ENCODE measurements at regions not wholly inside any gene's neighbourhood (a gene's known extent, or its start where the extent isn't known, plus 50 kb on each side); places are given as distances from the start of the nearest gene placed in this dataset.

- H3K27ac Mint-ChIP-seq: no peak overlapping the region
- DNase-seq (ENCODE audit: low spot score in 2 of 2) (no peak), ATAC-seq (no peak)
- peaks cover 0 to 11% of the 10 kb centered on the region in 2 donors for H3K9me3 Mint-ChIP-seq
- H3K36me3 Mint-ChIP-seq: no peaks in the 10 kb centered on the region
Observed at GRCh38 chr2:67625690-67626475, 228.8 kb downstream of the ETAA1 start.

GRCh38 chr2:67626656-67627055 lies 229.5 kb downstream of the ETAA1 start:
- no peak overlapping the region for H3K27ac Mint-ChIP-seq
- DNase-seq (ENCODE audit: low spot score in 2 of 2): no peak
- ATAC-seq: no peak
- peaks cover 0 to 11% of the 10 kb centered on the region in 2 donors for H3K9me3 Mint-ChIP-seq
- H3K36me3 Mint-ChIP-seq: no peaks in the 10 kb centered on the region

- Mint-ChIP-seq H3K36me3 (no peaks in the 10 kb centered on the region), H3K27ac (no peak overlapping the region), H3K9me3 (peaks cover 0 to 11% of the 10 kb centered on the region in 2 donors)
- ATAC-seq (no peak), DNase-seq (ENCODE audit: low spot score in 2 of 2) (no peak)
Observed at GRCh38 chr2:67627456-67628207, 230.5 kb downstream of the ETAA1 start.

GRCh38 chr2:67628892-67629291 lies 231.8 kb downstream of the ETAA1 start:
- ATAC-seq (no peak), DNase-seq (ENCODE audit: low spot score in 2 of 2) (no peak)
- peaks cover 0 to 11% of the 10 kb centered on the region in 2 donors for H3K9me3 Mint-ChIP-seq
- H3K27ac Mint-ChIP-seq: no peak overlapping the region
- no peaks in the 10 kb centered on the region for H3K36me3 Mint-ChIP-seq

- Mint-ChIP-seq H3K27ac (no peak overlapping the region), H3K36me3 (no peaks in the 10 kb centered on the region), H3K9me3 (peaks cover 3 to 4% of the 10 kb centered on the region in 2 donors)
- no peak for DNase-seq (ENCODE audit: low spot score in 2 of 2)
- ATAC-seq: no peak
Observed at GRCh38 chr2:67631483-67631882, 234.3 kb downstream of the ETAA1 start.

- Mint-ChIP-seq H3K36me3 (no peaks in the 10 kb centered on the region), H3K27ac (no peak overlapping the region), H3K9me3 (peaks cover 3 to 4% of the 10 kb centered on the region in 2 donors)
- no peak for ATAC-seq
- DNase-seq (ENCODE audit: low spot score in 2 of 2): no peak
Observed at GRCh38 chr2:67633212-67633856, 236.2 kb downstream of the ETAA1 start.

- H3K9me3 Mint-ChIP-seq: peaks cover 0 to 4% of the 10 kb centered on the region in 2 donors
Observed at GRCh38 chr2:67638146-67638545, 241.0 kb downstream of the ETAA1 start.

GRCh38 chr2:67641312-67642045 lies 244.3 kb downstream of the ETAA1 start:
- ATAC-seq: no peak
- DNase-seq (ENCODE audit: low spot score in 2 of 2): no peak
- Mint-ChIP-seq H3K9me3 (peaks cover 3 to 13% of the 10 kb centered on the region in 2 donors), H3K36me3 (peaks cover 0 to 5% of the 10 kb centered on the region in 2 donors), H3K27ac (no peak overlapping the region)

More at GRCh38 chr2:67638146-67638545, 241.0 kb downstream of the ETAA1 start:
- DNase-seq (ENCODE audit: low spot score in 2 of 2) (no peak), ATAC-seq (no peak)
- no peak overlapping the region for H3K27ac Mint-ChIP-seq
- no peaks in the 10 kb centered on the region for H3K36me3 Mint-ChIP-seq

- Mint-ChIP-seq H3K36me3 (peaks cover 0 to 8% of the 10 kb centered on the region in 2 donors), H3K9me3 (peaks cover 3 to 16% of the 10 kb centered on the region in 2 donors)
Observed at GRCh38 chr2:67642046-67642382, 244.9 kb downstream of the ETAA1 start.

GRCh38 chr2:67642961-67643360 lies 245.8 kb downstream of the ETAA1 start:
- Mint-ChIP-seq H3K27ac (no peak overlapping the region), H3K36me3 (peaks cover 0 to 8% of the 10 kb centered on the region in 2 donors), H3K9me3 (peaks cover 3 to 16% of the 10 kb centered on the region in 2 donors)
- ATAC-seq (no peak), DNase-seq (ENCODE audit: low spot score in 2 of 2) (no peak)

More at GRCh38 chr2:67642046-67642382, 244.9 kb downstream of the ETAA1 start:
- no peak overlapping the region for H3K27ac Mint-ChIP-seq
- DNase-seq (ENCODE audit: low spot score in 2 of 2): no peak
- no peak for ATAC-seq

GRCh38 chr2:67645280-67646138 lies 248.4 kb downstream of the ETAA1 start:
- ATAC-seq (no peak), DNase-seq (ENCODE audit: low spot score in 2 of 2) (no peak)
- Mint-ChIP-seq H3K27ac (no peak overlapping the region), H3K36me3 (peaks cover 0 to 8% of the 10 kb centered on the region in 2 donors), H3K9me3 (peaks cover 3 to 16% of the 10 kb centered on the region in 2 donors)

- H3K36me3 Mint-ChIP-seq: peaks cover 0 to 8% of the 10 kb centered on the region in 2 donors
- ATAC-seq (no peak), DNase-seq (ENCODE audit: low spot score in 2 of 2) (no peak)
- no peak overlapping the region for H3K27ac Mint-ChIP-seq
- peaks cover 3 to 16% of the 10 kb centered on the region in 2 donors for H3K9me3 Mint-ChIP-seq
Observed at GRCh38 chr2:67646714-67647333, 249.7 kb downstream of the ETAA1 start.

- no peak overlapping the region for H3K27ac Mint-ChIP-seq
- ATAC-seq: no peak
- DNase-seq (ENCODE audit: low spot score in 2 of 2): no peak
- peaks cover 0 to 8% of the 10 kb centered on the region in 2 donors for H3K36me3 Mint-ChIP-seq
- H3K9me3 Mint-ChIP-seq: peaks cover 3 to 18% of the 10 kb centered on the region in 2 donors
Observed at GRCh38 chr2:67649331-67650261, 252.5 kb downstream of the ETAA1 start.

- Mint-ChIP-seq H3K27ac (no peak overlapping the region), H3K9me3 (peaks cover 7 to 22% of the 10 kb centered on the region in 2 donors), H3K36me3 (peaks cover 0 to 8% of the 10 kb centered on the region in 2 donors)
- DNase-seq (ENCODE audit: low spot score in 2 of 2): peak in 1 of 2 donors; percentile 2
- no peak for ATAC-seq
Observed at GRCh38 chr2:67650291-67651133, 253.4 kb downstream of the ETAA1 start.

All from activated naive CD4-positive, alpha-beta T cell treated with anti-CD3 and anti-CD28 coated beads, Interleukin-2, amount 50 U/mL, for 72 hours (primary cell).